ENCODE measurements at regions not wholly inside any gene's neighbourhood (a gene's known extent, or its start where the extent isn't known, plus 50 kb on each side); places are given as distances from the start of the nearest gene placed in this dataset.

DNA sequence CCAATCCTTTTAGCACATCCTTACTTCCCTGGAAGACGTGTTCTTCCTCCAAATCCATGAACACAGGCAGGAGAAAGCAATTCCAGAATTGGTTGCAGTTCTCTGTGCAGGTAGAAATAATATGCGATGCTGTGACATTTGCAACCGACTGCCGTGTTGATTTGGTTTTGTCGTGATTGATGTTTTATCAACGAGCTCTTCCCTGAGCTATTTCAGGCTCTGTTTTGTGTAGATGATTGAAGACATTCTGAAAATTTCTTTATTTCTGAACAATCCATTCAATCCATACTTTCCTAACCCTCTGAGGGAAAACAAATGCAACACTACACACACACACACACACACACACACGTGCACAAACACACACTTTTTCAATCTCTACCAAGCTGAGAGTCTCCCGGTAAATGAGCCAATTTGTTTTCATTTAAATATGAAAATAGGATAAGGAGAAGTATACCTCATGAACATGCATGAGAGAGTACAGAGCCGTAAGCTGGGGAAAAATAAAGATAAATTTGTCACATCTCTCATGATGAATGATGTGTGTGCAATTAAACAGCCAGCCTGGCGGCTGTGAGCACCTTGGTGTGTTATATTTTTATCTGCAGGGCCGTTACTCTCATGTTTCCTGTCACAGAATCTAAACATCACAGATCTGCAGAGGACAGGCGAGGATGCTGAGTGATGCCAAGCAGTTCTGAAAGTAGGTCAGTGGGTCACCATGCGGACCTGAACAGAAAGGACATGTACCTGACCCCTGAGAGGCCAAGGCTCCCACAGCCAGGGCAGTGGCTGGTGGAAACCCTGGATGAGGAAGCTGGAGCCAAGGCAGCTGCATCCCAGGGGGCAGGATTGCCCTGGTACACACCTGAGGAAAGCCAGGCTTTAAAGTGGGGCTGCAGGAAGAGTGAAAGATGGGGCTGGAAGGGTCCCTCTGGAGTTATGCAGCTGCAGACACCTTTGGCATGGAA lies 64.8 kb downstream of the PDCL3 start:
- ChIA-PET CTCF (interaction anchor here (0.6 to 1.2 kb wide), 3 partner anchors 13 to 103 kb away, joined by 3 to 4 read pairs (median 4); no protein-coding TSS in a partner anchor), POLR2A (interaction anchor here (0.6 kb wide), 2 partner anchors 14 to 327 kb away, joined by 3 to 4 read pairs; no protein-coding TSS in a partner anchor)
- no peak overlapping the region for H3K27ac Mint-ChIP-seq
- no peak for DNase-seq
- H3K4me1 Mint-ChIP-seq = peaks cover 22% of the 10 kb centered on the region
- H3K4me3 Mint-ChIP-seq = no peak overlapping the region
- no peaks in the 10 kb centered on the region for H3K36me3 Mint-ChIP-seq (ENCODE audit: low read depth)
- H3K27me3 Mint-ChIP-seq = peaks cover 3% of the 10 kb centered on the region
- H3K9me3 Mint-ChIP-seq = no peaks in the 10 kb centered on the region

DNA sequence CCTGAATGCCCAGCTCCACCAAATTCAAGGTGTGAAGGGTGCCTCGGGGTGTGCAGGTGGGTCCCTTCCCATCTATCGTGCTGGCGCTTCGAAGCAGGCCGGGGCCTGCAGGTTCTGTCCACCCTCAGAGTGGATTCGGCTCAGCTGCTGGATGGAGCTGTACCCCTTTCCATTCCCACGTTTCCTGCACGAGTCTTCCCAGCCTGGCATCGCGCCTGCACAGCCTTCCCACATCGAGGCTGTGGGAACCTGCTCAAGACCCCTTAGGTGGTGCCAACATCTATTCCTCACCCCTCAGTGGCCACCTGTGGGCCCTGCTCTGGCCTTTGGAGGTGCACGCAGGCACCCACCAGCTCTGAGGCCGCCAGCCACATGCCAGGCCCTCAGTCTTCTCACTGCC lies 65.7 kb downstream of the PDCL3 start:
- no peaks in the 10 kb centered on the region for H3K36me3 Mint-ChIP-seq (ENCODE audit: low read depth)
- H3K9me3 Mint-ChIP-seq = peaks cover 5% of the 10 kb centered on the region
- H3K27me3 Mint-ChIP-seq = peaks cover 3% of the 10 kb centered on the region
- H3K4me3 Mint-ChIP-seq = no peak overlapping the region
- peaks cover 25% of the 10 kb centered on the region for H3K4me1 Mint-ChIP-seq
- ChIA-PET POLR2A (interaction anchor here (0.6 kb wide), 2 partner anchors 15 to 326 kb away, joined by 3 to 4 read pairs; no protein-coding TSS in a partner anchor), CTCF (interaction anchor here (1.0 to 1.2 kb wide), 2 partner anchors 12 to 102 kb away, joined by 4 read pairs; no protein-coding TSS in a partner anchor)
- DNase-seq = no peak
- no peak overlapping the region for H3K27ac Mint-ChIP-seq

DNA sequence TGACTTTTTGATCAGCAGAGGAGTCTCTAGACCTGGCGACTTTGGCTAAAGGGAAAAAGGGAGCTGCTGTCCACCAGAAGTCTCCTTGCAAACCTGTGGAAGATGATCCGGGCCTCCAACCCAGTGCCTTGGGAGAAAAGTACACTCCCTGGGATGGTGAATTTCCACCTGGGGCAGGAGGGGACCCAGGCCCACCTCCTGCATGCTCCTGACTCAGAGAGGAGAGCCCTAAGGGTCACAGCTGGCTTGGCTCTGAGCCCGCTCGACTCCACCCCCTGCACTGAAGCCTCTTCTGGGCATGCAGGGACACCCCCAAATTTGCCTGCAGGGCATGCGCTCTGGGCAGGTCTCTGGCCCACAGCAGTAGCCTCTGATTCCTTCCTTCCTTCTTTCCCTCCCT lies 66.5 kb downstream of the PDCL3 start:
- H3K27ac Mint-ChIP-seq = no peak overlapping the region
- H3K9me3 Mint-ChIP-seq = peaks cover 5% of the 10 kb centered on the region
- peaks cover 3% of the 10 kb centered on the region for H3K27me3 Mint-ChIP-seq
- ChIA-PET POLR2A (no interaction called here), CTCF (interaction anchor here (1.6 kb wide), 1 partner anchor 14 kb away, joined by 8 read pairs; no protein-coding TSS in a partner anchor)
- H3K4me3 Mint-ChIP-seq = no peak overlapping the region
- H3K36me3 Mint-ChIP-seq (ENCODE audit: low read depth) = no peaks in the 10 kb centered on the region
- DNase-seq = no peak
- peaks cover 25% of the 10 kb centered on the region for H3K4me1 Mint-ChIP-seq

DNA sequence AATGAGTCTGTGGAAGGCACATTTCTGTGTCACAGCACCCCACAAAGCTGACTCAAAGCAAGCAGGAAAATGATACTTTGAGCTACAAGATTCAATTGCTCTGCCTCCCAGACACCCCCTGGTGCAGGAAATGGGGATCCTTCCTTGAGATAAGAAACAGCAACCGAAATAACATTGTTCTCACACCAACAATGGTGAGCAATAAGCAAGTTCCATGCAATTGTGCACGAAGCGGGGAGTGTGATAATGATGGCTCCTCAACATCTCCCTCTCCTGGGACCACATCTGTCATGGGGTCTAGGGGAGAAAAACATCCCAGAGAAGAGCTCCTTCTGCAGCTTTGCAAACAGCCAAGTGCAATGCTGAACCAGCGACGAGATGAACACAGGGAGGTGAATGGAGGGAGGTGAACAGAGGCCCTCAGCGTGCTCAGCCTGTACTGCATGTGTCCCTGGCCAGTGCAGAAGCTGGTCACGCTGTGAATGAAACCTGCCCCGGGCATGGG lies 67.7 kb downstream of the PDCL3 start:
- ChIA-PET POLR2A (interaction anchor here (0.6 kb wide), 1 partner anchor 371 kb away, joined by 3 read pairs; no protein-coding TSS in a partner anchor), CTCF (interaction anchor here (0.8 to 1.8 kb wide), 6 partner anchors 10 to 75 kb away, joined by 3 to 8 read pairs (median 4); no protein-coding TSS in a partner anchor)
- Mint-ChIP-seq H3K36me3 (ENCODE audit: low read depth) (no peaks in the 10 kb centered on the region), H3K4me1 (peaks cover 25% of the 10 kb centered on the region), H3K9me3 (peaks cover 5% of the 10 kb centered on the region), H3K27me3 (peaks cover 3% of the 10 kb centered on the region), H3K27ac (peak overlapping the region; percentile 85), H3K4me3 (peak overlapping the region; percentile 8)
- peak; percentile 57 for DNase-seq

DNA sequence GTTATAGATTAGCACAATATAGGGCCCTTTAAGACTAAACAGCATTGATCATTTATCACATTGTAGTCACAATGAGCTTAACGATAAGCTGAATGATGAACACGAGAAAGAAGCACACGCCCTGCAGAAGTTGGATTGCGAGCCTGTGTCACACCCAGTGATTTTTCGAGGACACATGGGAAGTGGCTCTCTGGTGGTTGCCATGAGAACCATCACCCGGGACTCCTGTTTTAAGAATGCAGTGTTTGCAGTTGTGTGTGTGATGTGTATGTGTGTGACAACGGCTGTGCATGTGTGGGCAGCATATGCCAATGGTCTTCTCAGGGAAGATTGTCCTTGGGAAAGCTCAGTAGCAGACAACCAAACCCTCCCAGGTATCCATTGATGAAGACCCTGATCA lies 69.2 kb downstream of the PDCL3 start:
- POLR2A ChIA-PET = no interaction called here
- Mint-ChIP-seq H3K4me1 (peaks cover 25% of the 10 kb centered on the region), H3K27ac (peak overlapping the region; percentile 21), H3K36me3 (ENCODE audit: low read depth) (no peaks in the 10 kb centered on the region), H3K4me3 (no peak overlapping the region), H3K27me3 (peaks cover 8% of the 10 kb centered on the region), H3K9me3 (peaks cover 5% of the 10 kb centered on the region)
- DNase-seq = no peak
- CTCF ChIA-PET = no interaction called here

DNA sequence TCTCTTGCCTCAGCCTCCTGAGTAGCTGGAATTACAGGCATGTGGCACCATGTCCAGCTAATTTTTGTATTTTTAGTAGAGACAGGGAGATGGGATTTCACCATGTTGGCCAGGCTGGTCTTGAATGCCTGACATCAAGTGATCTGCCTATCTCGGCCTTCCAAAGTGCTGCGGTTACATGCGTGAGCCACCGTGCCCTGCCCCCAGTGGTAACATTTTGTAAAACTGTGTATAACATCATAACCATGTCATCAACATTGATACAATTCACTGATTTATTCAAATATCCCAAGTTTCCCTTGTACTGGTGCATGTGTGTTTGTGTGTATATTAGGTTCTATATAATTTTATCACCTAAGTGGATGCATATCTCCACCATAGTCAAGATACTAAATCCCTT lies 70.0 kb downstream of the PDCL3 start:
- H3K27me3 Mint-ChIP-seq = peaks cover 11% of the 10 kb centered on the region
- peaks cover 25% of the 10 kb centered on the region for H3K4me1 Mint-ChIP-seq
- no peaks in the 10 kb centered on the region for H3K36me3 Mint-ChIP-seq (ENCODE audit: low read depth)
- no peak overlapping the region for H3K27ac Mint-ChIP-seq
- H3K9me3 Mint-ChIP-seq = peaks cover 5% of the 10 kb centered on the region
- ChIA-PET CTCF (no interaction called here), POLR2A (no interaction called here)
- H3K4me3 Mint-ChIP-seq = no peak overlapping the region
- DNase-seq = no peak

DNA sequence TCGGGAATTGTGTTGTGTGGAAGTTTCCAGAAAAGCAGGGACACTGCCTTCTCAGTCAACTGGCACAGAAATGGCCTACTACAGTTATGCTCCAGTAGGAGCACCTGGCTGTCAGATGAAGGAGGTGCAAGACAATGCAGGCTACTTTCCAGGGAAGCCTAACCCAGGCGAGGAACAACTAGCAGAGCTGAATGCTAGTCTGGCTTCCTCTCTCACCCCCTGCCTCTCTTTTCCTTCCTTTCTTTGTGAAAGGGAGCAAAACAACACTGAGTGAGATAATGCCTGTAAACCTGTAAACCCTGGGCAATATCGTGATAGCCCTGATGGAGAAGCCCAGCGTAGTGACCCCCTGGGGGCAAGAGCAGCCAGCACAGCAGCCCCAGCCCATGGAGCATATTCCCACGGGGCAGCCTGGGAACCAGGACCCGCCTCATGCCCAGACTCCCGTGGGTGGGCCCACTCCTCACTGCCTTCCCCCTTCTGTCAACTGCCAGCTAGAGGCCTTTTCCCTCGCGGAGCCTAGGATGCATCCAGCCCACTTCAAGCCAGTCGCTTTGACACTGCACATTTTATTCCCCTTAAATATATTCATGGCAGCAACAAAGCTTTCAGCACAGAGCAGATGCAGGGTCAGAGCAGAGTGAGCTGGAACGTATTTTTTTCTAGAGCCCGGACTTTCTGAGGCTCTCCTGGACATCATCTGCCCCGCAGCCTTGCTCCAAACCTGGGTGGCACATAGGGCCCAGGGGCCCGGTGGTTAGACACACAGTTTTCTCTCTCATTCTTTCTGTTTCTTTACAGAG lies 77.0 kb downstream of the PDCL3 start:
- no peak for DNase-seq
- Mint-ChIP-seq H3K36me3 (ENCODE audit: low read depth) (peaks cover 1% of the 10 kb centered on the region), H3K9me3 (no peaks in the 10 kb centered on the region), H3K4me1 (peaks cover 43% of the 10 kb centered on the region), H3K27ac (no peak overlapping the region), H3K4me3 (no peak overlapping the region), H3K27me3 (peaks cover 22% of the 10 kb centered on the region)
- CTCF ChIA-PET = interaction anchor here (0.6 to 1.3 kb wide), 5 partner anchors 11 to 558 kb away, joined by 3 to 4 read pairs (median 3); no protein-coding TSS in a partner anchor
- POLR2A ChIA-PET = no interaction called here

DNA sequence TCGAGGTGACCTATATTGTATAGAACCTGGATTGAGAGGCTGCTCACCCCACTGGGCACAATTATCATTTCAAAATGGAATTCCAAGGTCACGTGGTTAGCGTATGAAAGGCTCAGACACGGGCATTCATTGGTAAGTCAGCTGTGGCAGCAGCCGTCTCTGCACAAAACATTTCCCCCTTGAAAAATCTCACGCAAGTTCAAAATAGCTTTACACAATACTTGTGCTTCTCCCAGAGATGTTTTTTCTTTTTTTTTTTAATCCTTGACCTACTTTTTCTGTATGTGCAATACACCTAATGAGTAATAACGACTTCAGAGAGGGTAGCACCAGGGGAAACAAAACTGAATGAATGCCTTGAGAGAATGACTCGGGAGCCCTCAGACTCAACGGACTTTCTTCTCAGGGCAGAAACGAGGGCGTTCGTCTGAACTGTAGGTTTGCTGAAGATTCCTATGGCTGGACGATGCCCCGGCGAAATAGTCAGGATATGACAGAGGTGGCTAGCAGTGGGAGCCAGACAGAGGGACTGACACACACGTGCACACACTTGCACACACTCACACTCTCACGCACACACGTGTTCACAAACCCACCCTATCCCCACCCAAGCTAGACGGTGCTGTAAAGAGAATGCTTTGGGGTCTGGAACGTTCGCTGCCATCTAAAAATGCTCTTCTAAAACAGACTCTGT lies 77.8 kb downstream of the PDCL3 start:
- Mint-ChIP-seq H3K27me3 (peaks cover 22% of the 10 kb centered on the region), H3K4me1 (peaks cover 51% of the 10 kb centered on the region), H3K9me3 (no peaks in the 10 kb centered on the region), H3K4me3 (no peak overlapping the region), H3K27ac (no peak overlapping the region), H3K36me3 (ENCODE audit: low read depth) (peaks cover 1% of the 10 kb centered on the region)
- ChIA-PET CTCF (interaction anchor here (0.6 to 1.3 kb wide), 3 partner anchors 12 to 557 kb away, joined by 3 to 4 read pairs (median 4); no protein-coding TSS in a partner anchor), POLR2A (no interaction called here)
- no peak for DNase-seq

DNA sequence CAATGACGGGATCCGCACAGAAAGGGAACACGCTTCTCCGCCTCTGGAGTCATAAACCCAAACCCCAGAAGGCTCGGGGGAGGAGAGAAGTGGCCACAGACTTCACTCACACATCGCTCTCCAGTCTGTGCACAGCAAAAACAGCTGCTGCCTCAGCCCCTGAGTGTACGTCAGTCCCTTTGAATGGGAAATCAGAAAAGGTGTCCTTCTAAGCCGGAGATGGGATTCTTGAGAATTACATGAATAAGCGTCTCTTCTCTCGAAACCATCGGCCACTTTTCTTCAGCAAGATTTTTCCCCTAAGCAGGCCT lies 78.3 kb downstream of the PDCL3 start:
- Mint-ChIP-seq H3K27ac (no peak overlapping the region), H3K36me3 (ENCODE audit: low read depth) (peaks cover 1% of the 10 kb centered on the region), H3K27me3 (peaks cover 22% of the 10 kb centered on the region), H3K4me3 (no peak overlapping the region), H3K4me1 (peaks cover 54% of the 10 kb centered on the region), H3K9me3 (no peaks in the 10 kb centered on the region)
- DNase-seq = no peak
- ChIA-PET CTCF (interaction anchor here (1.3 kb wide), 1 partner anchor 17 kb away, joined by 4 read pairs; no protein-coding TSS in a partner anchor), POLR2A (no interaction called here)

DNA sequence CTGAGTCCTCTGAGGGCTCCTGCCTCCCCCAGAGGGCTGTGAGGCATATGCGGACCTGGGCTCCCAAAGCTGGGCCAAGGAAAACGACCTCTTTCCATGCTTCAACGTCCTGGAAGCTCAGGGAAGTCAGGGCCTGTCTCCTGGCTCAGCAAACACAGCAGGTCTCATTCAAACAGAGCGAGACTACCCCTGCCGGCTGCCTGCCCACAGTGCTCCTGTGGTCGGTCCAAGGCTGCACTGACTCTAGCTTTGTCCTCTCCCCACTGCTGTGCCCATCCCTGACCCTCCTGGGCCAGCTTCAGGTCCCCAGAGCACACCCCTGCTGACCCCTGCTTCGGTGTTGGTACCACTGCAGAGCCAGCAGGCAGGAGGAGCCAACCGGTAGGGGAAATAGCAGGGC lies 79.6 kb downstream of the PDCL3 start:
- no peak overlapping the region for H3K27ac Mint-ChIP-seq
- H3K9me3 Mint-ChIP-seq = peaks cover 2% of the 10 kb centered on the region
- H3K4me3 Mint-ChIP-seq = no peak overlapping the region
- CTCF ChIA-PET = interaction anchor here (0.6 to 2.3 kb wide), 6 partner anchors 8 to 48 kb away, joined by 3 to 8 read pairs (median 4); no protein-coding TSS in a partner anchor
- POLR2A ChIA-PET = no interaction called here
- peaks cover 14% of the 10 kb centered on the region for H3K27me3 Mint-ChIP-seq
- no peak for DNase-seq
- peaks cover 56% of the 10 kb centered on the region for H3K4me1 Mint-ChIP-seq
- peaks cover 4% of the 10 kb centered on the region for H3K36me3 Mint-ChIP-seq (ENCODE audit: low read depth)

DNA sequence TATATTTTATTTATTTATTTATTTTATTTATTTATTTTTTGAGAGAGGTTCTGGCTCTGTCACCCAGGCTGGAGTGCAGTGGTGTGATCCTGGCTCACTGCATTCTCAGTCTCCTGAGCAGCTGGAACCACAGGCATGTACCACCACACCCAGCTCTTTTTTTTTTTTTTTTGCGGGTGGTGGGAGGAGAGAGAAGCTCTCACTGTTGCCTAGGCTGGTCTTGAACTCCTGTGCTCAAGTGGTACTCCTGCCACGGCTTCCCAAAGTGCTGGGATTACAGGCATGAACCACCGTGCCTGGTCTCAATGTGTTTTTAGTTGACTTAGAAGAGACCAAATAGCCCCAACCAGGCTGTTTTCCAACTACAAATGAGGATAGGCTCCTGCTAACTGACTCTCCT lies 80.7 kb downstream of the PDCL3 start:
- Mint-ChIP-seq H3K36me3 (ENCODE audit: low read depth) (peaks cover 7% of the 10 kb centered on the region), H3K9me3 (peaks cover 12% of the 10 kb centered on the region), H3K4me3 (no peak overlapping the region), H3K4me1 (peaks cover 59% of the 10 kb centered on the region), H3K27ac (peak overlapping the region; percentile 86), H3K27me3 (peaks cover 7% of the 10 kb centered on the region)
- ChIA-PET POLR2A (no interaction called here), CTCF (interaction anchor here (0.6 to 2.3 kb wide), 6 partner anchors 9 to 34 kb away, joined by 3 to 8 read pairs (median 4); no protein-coding TSS in a partner anchor)
- DNase-seq = no peak

Measured in activated CD4-positive, alpha-beta T cell treated with anti-CD3 and anti-CD28 coated beads, Interleukin-2, amount 10 ng/mL, durations not matched to agents 7 days and 5 days (primary cell).